GM18519 (cell line): ENCODE measurements at regions not wholly inside any gene's neighbourhood (a gene's known extent, or its start where the extent isn't known, plus 50 kb on each side); places are given as distances from the start of the nearest gene placed in this dataset.

Experiments used
- ATAC-seq: cut with Tn5 transposase; IDR thresholded peaks from one replicate; pipeline ENCODE4 v1.9.1; 2021; ENCODE audit warnings: mild to moderate bottlenecking, moderate library complexity; ENCODE audit not compliant: unreplicated experiment, low FRiP score

- ATAC-seq = no peak
These were observed 877.7 kb downstream of the TLE4 start for GRCh38 chr9:80449513-80449912.

- no peak for ATAC-seq
These were observed 877.2 kb downstream of the TLE4 start for GRCh38 chr9:80448996-80449395.

- no peak for ATAC-seq
These were observed 876.1 kb downstream of the TLE4 start for GRCh38 chr9:80447876-80448275.

- ATAC-seq = no peak
These were observed 869.0 kb downstream of the TLE4 start for GRCh38 chr9:80440724-80441123.

GRCh38 chr9:80437825-80438224 lies 866.1 kb downstream of the TLE4 start:
- no peak for ATAC-seq

GRCh38 chr9:80437091-80437640 lies 865.4 kb downstream of the TLE4 start:
- ATAC-seq = no peak

- ATAC-seq = no peak
These were observed 863.8 kb downstream of the TLE4 start for GRCh38 chr9:80435591-80435990.

- no peak for ATAC-seq
These were observed 855.2 kb downstream of the TLE4 start for GRCh38 chr9:80426992-80427391.

- ATAC-seq = no peak
These were observed 845.5 kb downstream of the TLE4 start for GRCh38 chr9:80417211-80417773.

- ATAC-seq = no peak
These were observed 838.3 kb downstream of the TLE4 start for GRCh38 chr9:80410106-80410505.

- ATAC-seq = no peak
These were observed 835.5 kb downstream of the TLE4 start for GRCh38 chr9:80407220-80407619.

GRCh38 chr9:80401243-80401642 lies 829.5 kb downstream of the TLE4 start:
- no peak for ATAC-seq

GRCh38 chr9:80400624-80401230 lies 829.0 kb downstream of the TLE4 start:
- no peak for ATAC-seq

- no peak for ATAC-seq
These were observed 827.8 kb downstream of the TLE4 start for GRCh38 chr9:80399606-80400005.

- no peak for ATAC-seq
These were observed 816.1 kb downstream of the TLE4 start for GRCh38 chr9:80387828-80388227.

- no peak for ATAC-seq
These were observed 813.5 kb downstream of the TLE4 start for GRCh38 chr9:80385246-80385645.

- ATAC-seq = no peak
These were observed 811.6 kb downstream of the TLE4 start for GRCh38 chr9:80383331-80383730.

GRCh38 chr9:80382211-80382891 lies 810.6 kb downstream of the TLE4 start:
- ATAC-seq = no peak

GRCh38 chr9:80380301-80380700 lies 808.5 kb downstream of the TLE4 start:
- ATAC-seq = no peak

- ATAC-seq = no peak
These were observed 807.0 kb downstream of the TLE4 start for GRCh38 chr9:80378669-80379293.

GRCh38 chr9:80376180-80376579 lies 804.4 kb downstream of the TLE4 start:
- ATAC-seq = no peak
